GM21423 (cell line): ENCODE measurements at regions not wholly inside any gene's neighbourhood (a gene's known extent, or its start where the extent isn't known, plus 50 kb on each side); places are given as distances from the start of the nearest gene placed in this dataset.

Source experiments
- ATAC-seq: cut with Tn5 transposase; IDR thresholded peaks from one replicate; pipeline ENCODE4 v1.9.1; 2021; ENCODE audit warnings: mild to moderate bottlenecking, moderate library complexity; ENCODE audit not compliant: unreplicated experiment

GRCh38 chr18:46290440-46291020 is 186.3 kb downstream of the HAUS1 start:
- ATAC-seq = no peak

GRCh38 chr18:46291149-46291548 is 187.0 kb downstream of the HAUS1 start:
- ATAC-seq = no peak

- ATAC-seq = no peak
Measured at GRCh38 chr18:46293742-46294181, 189.6 kb downstream of the HAUS1 start.

GRCh38 chr18:46294318-46294717 is 190.1 kb downstream of the HAUS1 start:
- ATAC-seq = no peak

- no peak for ATAC-seq
Measured at GRCh38 chr18:46294751-46295150, 190.6 kb downstream of the HAUS1 start.

- ATAC-seq = no peak
Measured at GRCh38 chr18:46295416-46295815, 191.2 kb downstream of the HAUS1 start.

GRCh38 chr18:46296656-46297055 is 192.5 kb downstream of the HAUS1 start:
- ATAC-seq = no peak

GRCh38 chr18:46297124-46297523 is 192.9 kb downstream of the HAUS1 start:
- ATAC-seq = no peak

- no peak for ATAC-seq
Measured at GRCh38 chr18:46297621-46298020, 193.4 kb downstream of the HAUS1 start.

- no peak for ATAC-seq
Measured at GRCh38 chr18:46298511-46298910, 194.3 kb downstream of the HAUS1 start.

- ATAC-seq = no peak
Measured at GRCh38 chr18:46299465-46300008, 195.4 kb downstream of the HAUS1 start.

GRCh38 chr18:46301081-46301480 is 196.9 kb downstream of the HAUS1 start:
- ATAC-seq = no peak

- no peak for ATAC-seq
Measured at GRCh38 chr18:46301571-46301970, 197.4 kb downstream of the HAUS1 start.

- ATAC-seq = no peak
Measured at GRCh38 chr18:46302528-46303485, 198.6 kb downstream of the HAUS1 start.

GRCh38 chr18:46310258-46310657 is 206.1 kb downstream of the HAUS1 start:
- ATAC-seq = no peak

- ATAC-seq = no peak
Measured at GRCh38 chr18:46310675-46311345, 206.6 kb downstream of the HAUS1 start.

- no peak for ATAC-seq
Measured at GRCh38 chr18:46311491-46311890, 207.3 kb downstream of the HAUS1 start.

GRCh38 chr18:46312221-46312620 is 208.0 kb downstream of the HAUS1 start:
- ATAC-seq = no peak

GRCh38 chr18:46313521-46313920 is 209.3 kb downstream of the HAUS1 start:
- no peak for ATAC-seq

GRCh38 chr18:46314011-46314410 is 209.8 kb downstream of the HAUS1 start:
- ATAC-seq = no peak

- ATAC-seq = no peak
Measured at GRCh38 chr18:46315161-46315560, 211.0 kb downstream of the HAUS1 start.
